Common myeloid progenitor, CD34-positive (primary cell): ENCODE measurements at regions not wholly inside any gene's neighbourhood (a gene's known extent, or its start where the extent isn't known, plus 50 kb on each side); places are given as distances from the start of the nearest gene placed in this dataset.
"Not testable (repeated sequence)": the region's sequence is repeated elsewhere in the genome, so short reads cannot be mapped to it uniquely, and the experiment has no call there.

Experiments used
- CTCF ChIA-PET: fragments of 350-600 bp; sonication (Branson Sonifier 250); formaldehyde crosslinking; loops from one replicate; lab custom pipeline; 2021; ENCODE audit warnings: antibody characterized with exemption; lab: Charles Lee
- POLR2A ChIA-PET: fragments of 350-600 bp; sonication (Branson Sonifier 250); formaldehyde crosslinking; loops from one replicate; lab custom pipeline; 2021; ENCODE audit warnings: antibody characterized with exemption; lab: Charles Lee
- DNase-seq, 3 donors: peaks; one replicate each; pipeline versions ENCODE4 v3.0.0 to v3.0.0-alpha.2; 2013
- H3K27ac ChIP-seq, 2 experiments: 1 replicate in 1 of 2; 2 replicates in 1 of 2; pipeline ENCODE4 v1.7.0; 2013; ENCODE audit warnings: inconsistent platforms in 2 of 2, low read length in 2 of 2, mild to moderate bottlenecking in 2 of 2, low read depth in 1 of 2, moderate library complexity in 1 of 2; ENCODE audit not compliant: severe bottlenecking in 2 of 2, insufficient read depth in 1 of 2, poor library complexity in 1 of 2
- H3K27me3 ChIP-seq, 5 experiments: replicated peaks in 2 of 5; 1 replicate in 3 of 5; 2 replicates in 2 of 5; pipeline versions ENCODE4 v1.6.1 to v1.7.0; 2013; ENCODE audit warnings: low read length in 4 of 5, mild to moderate bottlenecking in 2 of 5, moderate library complexity in 2 of 5, inconsistent platforms in 1 of 5; ENCODE audit not compliant: insufficient read depth in 5 of 5, control insufficient read depth in 4 of 5
- H3K36me3 ChIP-seq, 4 experiments: 1 replicate in 2 of 4; 2 replicates in 2 of 4; pipeline versions ENCODE4 v1.6.1 to v1.7.0; 2013; ENCODE audit warnings: low read length in 3 of 4, control low read depth in 1 of 4, mild to moderate bottlenecking in 1 of 4; ENCODE audit not compliant: control insufficient read depth in 4 of 4, insufficient read depth in 4 of 4
- H3K4me1 ChIP-seq, 4 experiments: 1 replicate in 3 of 4; 2 replicates in 1 of 4; pipeline versions ENCODE4 v1.6.1 to v1.7.1; 2013; ENCODE audit warnings: low read length in 3 of 4, mild to moderate bottlenecking in 3 of 4, control low read depth in 1 of 4, inconsistent platforms in 1 of 4, moderate library complexity in 1 of 4; ENCODE audit not compliant: control insufficient read depth in 4 of 4, insufficient read depth in 4 of 4; ENCODE audit errors: control extremely low read depth in 1 of 4
- H3K4me3 ChIP-seq, 7 experiments: 1 replicate in 4 of 7; 2 replicates in 3 of 7; pipeline versions ENCODE4 v1.5.1 to v1.7.0; 2013; ENCODE audit warnings: mild to moderate bottlenecking in 7 of 7, low read length in 6 of 7, moderate library complexity in 6 of 7, inconsistent platforms in 2 of 7, low read depth in 2 of 7, control low read depth in 1 of 7; ENCODE audit not compliant: insufficient read depth in 4 of 7, control insufficient read depth in 1 of 7; ENCODE audit errors: extremely low read depth in 1 of 7
- H3K9me3 ChIP-seq, 5 experiments: 1 replicate in 4 of 5; 2 replicates in 1 of 5; pipeline versions ENCODE4 v1.6.1 to v1.7.1; 2013; ENCODE audit warnings: low read length in 4 of 5, mild to moderate bottlenecking in 2 of 5, inconsistent platforms in 1 of 5, low read depth in 1 of 5, moderate library complexity in 1 of 5; ENCODE audit not compliant: control insufficient read depth in 4 of 5, insufficient read depth in 2 of 5; ENCODE audit errors: control extremely low read depth in 1 of 5
- WGBS: methylation state at CpG from one replicate; pipeline ENCODE4 v1.1.5; 2013; ENCODE audit not compliant: insufficient coverage; 5-methylcytosine and 5-hydroxymethylcytosine counted together

DNA sequence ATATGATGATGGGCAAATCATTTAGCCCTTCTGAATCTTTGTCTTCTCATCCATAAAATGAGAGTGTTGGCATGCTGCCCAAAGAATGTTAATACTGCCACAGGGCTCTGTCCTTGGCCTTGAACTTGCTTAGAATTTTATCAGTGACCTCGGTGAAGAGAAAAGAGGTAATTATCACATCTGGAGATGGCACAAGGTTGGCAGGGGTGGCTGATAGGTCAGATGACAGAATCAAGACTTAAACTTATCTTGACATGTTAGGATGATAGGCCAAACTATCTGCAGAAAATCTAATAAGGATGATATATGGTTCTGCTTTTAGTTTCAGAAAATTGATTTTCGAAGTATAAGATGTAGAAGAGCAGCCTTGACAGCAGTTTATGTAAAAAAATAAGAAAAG lies 599.1 kb upstream of the CLINT1 start:
- Histone ChIP-seq H3K4me1 (no peaks in the 10 kb centered on the region), H3K4me3 (no peak overlapping the region), H3K9me3 (no peaks in the 10 kb centered on the region), H3K27me3 (no peaks in the 10 kb centered on the region), H3K36me3 (no peaks in the 10 kb centered on the region), H3K27ac (no peak overlapping the region)
- CTCF ChIA-PET, result no interaction called here
- no peak for DNase-seq
- POLR2A ChIA-PET, result no interaction called here
- WGBS, result 100% methylated on average over 2 of the region's 2 CpGs

DNA sequence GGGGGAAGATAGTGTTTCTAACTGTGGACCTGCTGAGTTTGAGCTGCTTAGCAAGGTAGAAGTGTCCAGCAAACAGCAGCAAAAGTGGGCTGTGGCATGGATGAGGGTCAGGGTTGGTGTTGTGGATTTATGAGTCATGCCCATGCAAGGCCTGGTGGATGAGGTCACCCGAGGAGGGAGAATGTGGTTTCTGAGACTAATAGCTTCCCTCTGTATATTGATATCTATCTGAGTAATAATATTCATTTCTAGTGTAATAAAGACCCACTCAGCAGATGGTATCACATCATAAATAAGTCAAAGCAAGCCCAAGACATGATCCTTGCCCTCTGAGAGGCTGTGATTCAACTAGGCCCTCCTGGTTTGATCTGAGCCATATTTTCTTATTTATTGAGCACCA lies 597.8 kb upstream of the CLINT1 start:
- no peak for DNase-seq
- Histone ChIP-seq H3K9me3 (no peaks in the 10 kb centered on the region), H3K27ac (no peak overlapping the region), H3K4me1 (no peaks in the 10 kb centered on the region), H3K27me3 (no peaks in the 10 kb centered on the region), H3K36me3 (no peaks in the 10 kb centered on the region), H3K4me3 (no peak overlapping the region)
- ChIA-PET POLR2A (no interaction called here), CTCF (no interaction called here)
- no CpG with 5 or more reads among the region's 1 CpG for WGBS

DNA sequence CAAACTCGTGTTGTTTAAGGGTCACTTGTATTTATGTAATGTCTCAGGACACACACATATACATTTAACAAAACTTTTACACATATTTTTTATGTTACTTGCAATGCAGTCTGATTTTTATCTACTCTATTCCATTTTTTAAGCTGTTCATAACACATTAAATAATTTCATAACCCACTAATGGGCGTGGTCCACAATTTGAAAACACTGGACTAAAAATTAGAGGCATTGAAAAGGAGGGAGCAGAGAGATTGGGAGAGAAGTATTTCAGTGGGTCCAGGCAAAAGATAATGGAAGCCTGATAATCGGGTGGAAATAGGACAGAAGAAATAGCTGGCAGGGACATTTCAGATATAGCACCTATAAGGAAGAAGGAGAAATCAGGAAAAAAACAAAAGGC lies 597.3 kb upstream of the CLINT1 start:
- H3K27me3 ChIP-seq, result peaks cover 0 to 2% (median 0%) of the 10 kb centered on the region in 5 experiments
- no peaks in the 10 kb centered on the region for H3K9me3 ChIP-seq
- ChIA-PET CTCF (no interaction called here), POLR2A (no interaction called here)
- H3K27ac ChIP-seq, result no peak overlapping the region
- no peaks in the 10 kb centered on the region for H3K4me1 ChIP-seq
- no peak overlapping the region for H3K4me3 ChIP-seq
- no peak for DNase-seq
- no peaks in the 10 kb centered on the region for H3K36me3 ChIP-seq
- 100% methylated on average over 1 of the region's 3 CpGs for WGBS

DNA sequence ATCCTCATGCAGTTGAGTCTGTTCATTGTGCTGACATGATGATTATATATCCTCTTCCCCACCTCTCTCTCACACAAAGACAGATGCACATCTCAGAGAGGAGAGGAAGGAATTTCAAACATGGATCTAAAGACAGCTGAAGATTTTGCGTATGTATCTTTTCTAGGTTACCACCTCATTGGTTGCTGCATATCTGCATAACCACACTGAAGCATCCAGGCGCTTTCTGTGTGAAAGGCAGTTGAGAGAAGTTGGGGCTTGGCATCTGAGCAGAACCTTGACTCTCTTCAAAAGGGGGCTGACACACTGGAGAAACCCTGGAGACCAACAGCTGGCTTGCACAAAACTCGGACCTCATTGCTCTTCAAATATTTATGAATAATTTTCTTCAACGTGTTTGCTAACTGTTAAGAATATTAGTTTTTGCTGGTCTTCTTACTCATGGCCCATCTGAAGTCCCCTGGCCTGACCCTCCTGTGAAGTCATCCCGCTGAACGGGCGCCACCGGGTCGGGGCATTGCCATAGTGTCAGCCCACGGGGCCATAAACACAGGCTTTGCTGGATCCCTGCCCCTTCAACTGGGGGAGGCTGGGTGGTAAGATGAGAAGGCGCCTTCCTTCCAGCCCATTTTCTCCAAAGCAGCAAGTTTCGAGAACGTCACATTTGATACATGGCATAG lies 593.2 kb upstream of the CLINT1 start:
- Histone ChIP-seq H3K4me3 (no peak overlapping the region), H3K9me3 (peaks cover 0 to 9% (median 0%) of the 10 kb centered on the region in 5 experiments), H3K36me3 (no peaks in the 10 kb centered on the region), H3K27me3 (peaks cover 0 to 2% (median 0%) of the 10 kb centered on the region in 5 experiments), H3K27ac (no peak overlapping the region), H3K4me1 (no peaks in the 10 kb centered on the region)
- CTCF ChIA-PET, result no interaction called here
- no peak for DNase-seq
- 87% methylated on average over 9 of the region's 13 CpGs for WGBS
- POLR2A ChIA-PET, result no interaction called here

DNA sequence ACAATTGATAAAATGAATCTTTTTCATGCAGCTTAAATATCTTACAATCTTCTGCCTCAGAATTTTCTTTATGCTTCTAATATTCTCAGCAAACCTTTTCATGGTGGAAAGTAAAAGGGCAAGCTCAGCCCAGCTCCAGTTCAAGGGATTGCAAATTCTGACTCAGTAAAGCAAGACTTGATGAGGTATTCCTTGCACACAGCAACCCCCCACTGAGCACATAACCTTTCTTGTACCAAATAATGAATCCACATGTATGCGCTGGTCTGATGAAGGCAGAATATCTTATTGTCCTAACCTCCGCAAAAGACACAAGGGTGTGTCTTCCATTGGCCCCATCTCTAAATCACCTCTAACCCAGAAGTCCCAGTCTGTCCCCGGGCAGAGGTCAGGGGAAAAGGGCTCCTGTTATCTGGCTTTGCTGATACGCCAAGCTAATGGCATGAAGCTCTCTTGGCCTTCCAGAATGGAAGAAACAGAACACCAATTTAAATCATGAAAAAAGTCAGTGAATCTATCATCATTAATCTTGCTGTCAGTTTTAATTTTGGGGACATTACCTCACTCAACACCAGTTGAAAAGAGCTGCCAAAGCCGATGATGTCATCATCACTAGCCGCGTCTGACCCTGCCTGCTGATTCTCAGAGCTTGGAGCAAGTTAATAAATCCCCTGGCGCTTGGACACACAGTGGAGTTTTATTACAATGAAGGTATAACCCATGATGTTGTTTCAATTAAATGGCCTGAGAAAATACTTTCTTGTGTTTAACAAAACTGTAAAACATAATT lies 592.5 kb upstream of the CLINT1 start:
- 95% methylated on average over 4 of the region's 8 CpGs for WGBS
- H3K9me3 ChIP-seq, result peaks cover 0 to 9% (median 3%) of the 10 kb centered on the region in 5 experiments
- POLR2A ChIA-PET, result no interaction called here
- no peak overlapping the region for H3K4me3 ChIP-seq
- no peaks in the 10 kb centered on the region for H3K36me3 ChIP-seq
- CTCF ChIA-PET, result no interaction called here
- H3K27me3 ChIP-seq, result peaks cover 0 to 2% (median 0%) of the 10 kb centered on the region in 5 experiments
- no peak overlapping the region for H3K27ac ChIP-seq
- DNase-seq, result no peak
- no peaks in the 10 kb centered on the region for H3K4me1 ChIP-seq

DNA sequence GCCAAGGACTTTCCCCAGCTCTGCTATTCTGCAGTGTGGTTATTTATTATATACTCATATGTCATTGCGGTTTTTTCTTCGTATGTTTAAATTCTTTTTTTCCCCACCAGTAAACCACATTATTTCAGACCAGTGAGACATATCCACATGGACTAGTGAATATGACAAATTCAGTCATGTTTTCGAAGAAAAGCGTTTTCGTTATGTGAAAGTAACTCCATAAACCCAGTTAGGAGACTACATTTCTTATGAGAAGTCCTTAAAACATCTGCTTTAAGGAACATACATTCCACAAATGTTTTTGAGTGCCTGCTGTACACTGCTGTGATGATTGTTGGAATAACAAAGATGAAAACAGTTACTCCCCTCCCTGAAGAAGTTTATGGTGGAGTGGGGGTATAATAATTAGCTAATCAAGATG lies 591.8 kb upstream of the CLINT1 start:
- POLR2A ChIA-PET, result no interaction called here
- 100% methylated on average over 2 of the region's 5 CpGs for WGBS
- H3K4me3 ChIP-seq, result no peak overlapping the region
- peaks cover 0 to 12% (median 3%) of the 10 kb centered on the region in 5 experiments for H3K9me3 ChIP-seq
- CTCF ChIA-PET, result no interaction called here
- DNase-seq, result peak in 1 of 3 donors; percentile 4
- H3K27ac ChIP-seq, result no peak overlapping the region
- no peaks in the 10 kb centered on the region for H3K4me1 ChIP-seq
- no peaks in the 10 kb centered on the region for H3K36me3 ChIP-seq
- H3K27me3 ChIP-seq, result peaks cover 0 to 2% (median 0%) of the 10 kb centered on the region in 5 experiments

DNA sequence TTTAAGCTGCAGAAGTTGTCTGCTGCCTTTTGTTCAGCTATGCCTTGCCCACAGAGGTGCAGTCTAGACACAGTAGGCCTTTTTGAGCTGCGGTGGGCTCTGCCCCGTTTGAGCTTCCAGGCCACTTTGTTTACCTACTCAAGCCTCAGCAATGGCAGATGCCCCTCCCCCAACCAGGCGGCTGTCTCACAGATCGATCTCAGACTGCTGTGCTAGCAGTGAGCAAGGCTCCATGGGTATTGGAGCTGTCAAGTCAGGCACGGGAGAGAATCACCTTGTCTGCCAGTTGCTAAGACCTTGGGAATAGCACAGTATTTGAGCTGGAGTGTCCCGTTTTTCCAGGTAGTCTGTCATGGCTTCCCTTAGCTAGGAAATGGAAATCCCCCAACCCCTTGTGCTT lies 587.8 kb upstream of the CLINT1 start:
- WGBS, result 88% methylated on average over 6 of the region's 6 CpGs
- H3K4me1 ChIP-seq, DNase-seq, H3K27me3 ChIP-seq, H3K36me3 ChIP-seq, H3K27ac ChIP-seq, CTCF ChIA-PET, H3K4me3 ChIP-seq, POLR2A ChIA-PET: not testable (repeated sequence)
- H3K9me3 ChIP-seq, result peaks cover 0 to 18% (median 8%) of the 10 kb centered on the region in 5 experiments
